ENCODE measurements at regions not wholly inside any gene's neighbourhood (a gene's known extent, or its start where the extent isn't known, plus 50 kb on each side); places are given as distances from the start of the nearest gene placed in this dataset.
A peak's percentile ranks its signal among the peaks of the same experiment; 100 is the strongest.
"Not testable (repeated sequence)": the region's sequence is repeated elsewhere in the genome, so short reads cannot be mapped to it uniquely, and the experiment has no call there.

GRCh38 chr11:90453525-90453924 lies 230.7 kb upstream of the CHORDC1 start:
- no peak for DNase-seq

GRCh38 chr11:90449606-90450005 lies 226.8 kb upstream of the CHORDC1 start:
- DNase-seq: no peak

DNA sequence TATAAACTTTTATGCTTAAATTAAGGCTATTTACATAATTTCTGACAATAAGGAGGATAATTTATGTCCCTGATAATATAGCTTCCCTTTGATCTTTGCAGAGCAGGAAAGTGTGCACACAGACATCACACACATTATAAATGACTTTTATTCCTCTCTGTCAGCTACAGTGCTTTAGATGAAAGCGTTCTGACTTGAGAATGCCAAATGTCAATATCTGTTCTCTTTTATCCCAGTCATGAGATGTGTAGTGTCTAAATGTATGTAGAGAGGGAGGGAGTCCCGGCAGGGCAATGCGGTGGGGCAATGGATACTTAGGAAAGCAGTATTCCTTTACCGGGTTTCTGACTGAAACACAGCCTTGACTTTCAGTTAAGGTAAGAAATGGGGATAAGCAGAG lies 225.4 kb upstream of the CHORDC1 start:
- no peak for DNase-seq

DNA sequence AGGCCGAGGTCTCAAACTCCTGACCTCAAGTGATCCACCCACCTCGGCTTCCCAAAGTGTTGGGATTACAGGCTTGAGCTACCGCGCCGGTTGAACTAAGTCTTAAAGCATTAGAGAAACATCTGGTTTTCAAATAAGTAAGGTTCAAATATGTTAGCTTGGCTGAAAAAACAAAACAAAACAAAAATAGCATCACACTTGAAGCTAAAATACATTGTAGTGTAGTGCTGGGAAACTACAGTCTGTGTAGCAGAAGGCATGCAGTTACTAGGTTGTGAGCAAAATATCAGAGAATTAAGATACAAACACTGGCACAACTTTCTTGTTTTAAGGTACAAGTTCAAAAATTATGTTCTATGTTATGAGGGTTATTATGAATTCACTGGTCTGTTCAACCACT lies 224.8 kb upstream of the CHORDC1 start:
- DNase-seq: no peak

- DNase-seq: no peak
Observed at GRCh38 chr11:90446207-90446606, 223.4 kb upstream of the CHORDC1 start.

DNA sequence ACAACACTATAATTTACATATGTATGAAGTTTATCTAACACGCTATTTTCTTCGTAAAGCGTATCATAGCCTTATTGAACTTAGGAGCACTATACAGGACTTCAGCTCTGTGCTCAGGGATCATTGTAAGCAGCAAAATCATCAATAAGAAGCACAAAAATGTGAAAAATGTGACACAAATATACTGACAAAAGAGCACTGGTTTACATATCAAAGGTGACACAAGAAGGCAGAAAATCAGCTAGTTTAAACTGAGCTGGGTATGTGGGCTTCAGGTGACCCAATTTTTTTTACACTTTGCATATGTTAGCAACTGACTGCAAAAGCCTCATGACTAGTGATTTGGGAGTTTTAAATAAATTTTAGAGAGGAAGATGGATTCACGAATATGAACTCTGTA lies 215.2 kb upstream of the CHORDC1 start:
- DNase-seq: no peak

DNA sequence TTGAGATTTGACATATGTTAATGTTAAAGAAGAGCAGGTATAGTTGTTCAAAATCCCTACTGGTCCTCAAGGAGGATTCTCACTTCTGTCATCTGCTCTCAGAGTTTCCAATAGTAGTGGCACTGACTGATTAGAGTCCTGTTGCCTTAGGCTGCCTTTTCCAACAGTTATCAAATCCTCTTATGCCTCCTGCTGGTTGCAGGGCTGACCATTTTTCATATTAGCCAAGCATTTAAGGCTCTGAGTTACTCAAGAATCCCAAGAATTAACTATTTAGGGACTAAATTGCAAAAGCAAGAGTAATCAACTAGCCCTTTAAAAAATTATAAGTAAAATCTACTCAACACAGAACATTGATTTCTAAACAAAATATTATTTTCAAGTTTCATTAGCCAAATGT lies 212.0 kb upstream of the CHORDC1 start:
- no peak for DNase-seq

GRCh38 chr11:90428836-90429235 lies 206.0 kb upstream of the CHORDC1 start:
- DNase-seq: peak; percentile 13

GRCh38 chr11:90426442-90426841 lies 203.6 kb upstream of the CHORDC1 start:
- no peak for DNase-seq

DNA sequence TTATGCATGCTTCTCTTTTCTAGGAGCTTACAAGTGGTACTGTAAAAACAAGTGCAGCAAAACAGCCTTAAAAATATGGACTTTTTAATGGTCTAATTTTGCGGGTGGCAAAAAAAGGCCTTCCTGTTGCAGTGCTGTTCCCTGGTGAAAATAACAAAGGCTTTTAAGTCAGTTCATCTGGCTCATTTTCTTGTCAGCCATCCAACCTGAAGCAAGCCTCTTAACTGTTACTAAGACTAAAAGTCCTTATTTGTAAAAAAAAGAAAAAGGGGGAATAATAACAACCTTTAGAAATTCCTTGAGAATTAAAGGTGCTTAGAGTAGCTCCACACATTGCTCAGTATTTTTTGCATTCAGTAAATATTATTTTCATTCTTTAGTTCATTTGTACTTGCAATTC lies 200.5 kb upstream of the CHORDC1 start:
- DNase-seq: no peak

- DNase-seq: not testable (repeated sequence)
Observed at GRCh38 chr11:90422787-90423186, 199.9 kb upstream of the CHORDC1 start.

GRCh38 chr11:90414221-90414620 lies 191.4 kb upstream of the CHORDC1 start:
- no peak for DNase-seq

DNA sequence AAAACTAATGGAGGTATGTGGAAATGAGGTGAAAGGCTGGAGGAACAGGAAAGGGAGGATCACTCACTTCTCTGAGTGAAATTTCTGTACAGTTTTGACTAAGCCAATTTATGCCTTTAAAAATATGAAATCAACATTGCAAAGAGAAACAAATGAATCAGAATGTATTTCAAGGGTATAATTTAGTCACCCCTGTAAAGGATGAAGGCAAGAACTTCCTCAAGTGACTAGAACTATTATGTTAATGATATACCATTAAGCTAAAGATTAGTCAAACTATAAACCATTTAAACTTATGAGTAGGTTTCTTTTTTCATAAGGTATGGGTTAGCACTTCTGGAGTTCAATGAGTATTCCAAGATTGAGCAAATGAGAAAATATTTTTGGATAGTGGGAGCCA lies 184.5 kb upstream of the CHORDC1 start:
- DNase-seq: no peak

GRCh38 chr11:90392692-90393091 lies 169.8 kb upstream of the CHORDC1 start:
- DNase-seq: no peak

- no peak for DNase-seq
Observed at GRCh38 chr11:90391756-90392155, 168.9 kb upstream of the CHORDC1 start.

GRCh38 chr11:90380206-90380605 lies 157.4 kb upstream of the CHORDC1 start:
- no peak for DNase-seq

- DNase-seq: no peak
Observed at GRCh38 chr11:90373971-90374370, 151.1 kb upstream of the CHORDC1 start.

- DNase-seq: no peak
Observed at GRCh38 chr11:90364527-90364926, 141.7 kb upstream of the CHORDC1 start.

- no peak for DNase-seq
Observed at GRCh38 chr11:90363739-90364138, 140.9 kb upstream of the CHORDC1 start.

GRCh38 chr11:90355200-90355599 lies 132.4 kb upstream of the CHORDC1 start:
- no peak for DNase-seq

- DNase-seq: no peak
Observed at GRCh38 chr11:90349731-90350130, 126.9 kb upstream of the CHORDC1 start.

- no peak for DNase-seq
Observed at GRCh38 chr11:90344546-90344945, 121.7 kb upstream of the CHORDC1 start.

GRCh38 chr11:90343673-90344072 lies 120.8 kb upstream of the CHORDC1 start:
- DNase-seq: no peak

DNA sequence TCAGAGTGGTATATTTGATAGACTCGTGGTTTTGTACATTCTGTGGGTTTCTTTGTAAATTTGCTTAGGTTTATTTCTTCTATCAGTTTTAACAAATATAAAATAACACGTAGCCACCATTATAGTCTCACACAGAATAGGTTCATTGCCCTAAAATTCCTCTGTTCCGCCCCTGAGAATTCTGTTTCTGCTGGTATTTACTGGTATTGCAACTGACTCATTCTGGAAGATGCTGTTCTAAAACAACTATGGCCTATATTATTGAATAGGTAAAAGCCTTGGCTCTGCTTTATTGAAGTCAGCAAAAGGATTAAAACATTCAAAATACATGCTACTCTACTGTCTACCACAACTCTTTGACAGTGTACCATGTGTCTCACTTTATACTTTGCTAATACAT lies 119.1 kb upstream of the CHORDC1 start:
- DNase-seq: no peak

- DNase-seq: no peak
Observed at GRCh38 chr11:90332415-90332814, 109.6 kb upstream of the CHORDC1 start.

DNA sequence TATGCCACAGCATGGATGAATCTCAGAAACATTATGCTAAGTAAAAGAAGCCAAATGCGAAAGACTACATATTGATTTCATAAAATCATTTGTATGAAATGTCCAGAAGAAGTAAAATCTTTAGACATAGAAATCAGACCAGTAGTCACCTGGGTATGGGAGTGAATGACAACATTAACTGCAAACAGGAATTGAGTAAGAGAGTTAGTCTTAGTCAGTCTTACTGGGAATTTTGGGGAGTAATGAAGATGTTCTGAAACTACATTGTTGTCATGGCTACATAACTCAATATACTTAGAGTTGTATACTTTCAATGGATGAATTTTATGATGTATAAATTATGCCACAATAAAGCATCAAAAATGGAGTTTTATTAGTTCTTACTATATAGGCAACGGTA lies 107.8 kb upstream of the CHORDC1 start:
- DNase-seq: no peak

Measured in NCI-H1694 (cell line).